H1 (cell line): ENCODE measurements at regions not wholly inside any gene's neighbourhood (a gene's known extent, or its start where the extent isn't known, plus 50 kb on each side); places are given as distances from the start of the nearest gene placed in this dataset.

Source experiments
- CHD7 ChIP-seq: fragments of 300-600 bp; sonication (generic); IDR thresholded peaks from 2 replicates; pipeline ENCODE4 v1.7.1; 2012; ENCODE audit warnings: low read length, moderate library complexity, mild to moderate bottlenecking, inconsistent platforms; ENCODE audit not compliant: insufficient replicate concordance

DNA sequence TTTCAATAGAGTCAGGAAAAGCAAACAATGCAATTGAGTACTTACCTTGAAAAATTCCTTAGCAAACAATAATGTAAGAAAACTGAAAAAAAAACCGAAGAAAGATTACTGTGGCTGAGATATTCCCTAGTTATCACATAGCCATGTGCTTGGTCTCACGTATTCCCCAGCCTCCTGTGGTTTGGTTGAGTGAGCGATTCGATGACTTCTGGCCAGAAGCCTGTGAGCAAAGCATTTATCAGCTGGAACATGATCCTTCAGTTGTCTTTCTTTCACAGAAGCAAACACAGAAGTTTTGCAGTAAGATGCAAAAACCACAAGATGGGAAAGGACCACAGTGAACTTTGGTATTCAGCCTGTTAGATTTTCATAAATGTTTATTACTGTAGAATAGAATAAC lies 1754.3 kb upstream of the AGA start (continued):
- no peak for TF ChIP-seq CHD7
